Mesendoderm (in vitro differentiated cells): ENCODE measurements at regions not wholly inside any gene's neighbourhood (a gene's known extent, or its start where the extent isn't known, plus 50 kb on each side); places are given as distances from the start of the nearest gene placed in this dataset.

Experiments used
- DNase-seq: peaks from one replicate; pipeline ENCODE4 v3.0.0; 2013
- H2AK5ac ChIP-seq: 2 replicates; pipeline ENCODE4 v1.6.1; 2013; ENCODE audit warnings: low read length, inconsistent platforms
- H2BK120ac ChIP-seq: 2 replicates; pipeline ENCODE4 v1.6.1; 2013; ENCODE audit warnings: low read depth, mild to moderate bottlenecking, low read length, moderate library complexity, mixed read lengths
- H2BK15ac ChIP-seq: replicated peaks from 2 replicates; pipeline ENCODE4 v1.6.1; 2013; ENCODE audit warnings: low read depth, mild to moderate bottlenecking, moderate library complexity
- H2BK5ac ChIP-seq: 2 replicates; pipeline ENCODE4 v1.6.1; 2013; ENCODE audit warnings: low read length, inconsistent platforms
- H3K18ac ChIP-seq: 2 replicates; pipeline ENCODE4 v1.6.1; 2013; ENCODE audit warnings: mild to moderate bottlenecking, low read length, mixed read lengths
- H3K23ac ChIP-seq: one replicate; pipeline ENCODE4 v1.6.1; 2013; ENCODE audit warnings: low read length
- H3K27ac ChIP-seq: 2 replicates; pipeline ENCODE4 v1.5.1; 2013; ENCODE audit warnings: low read depth, mild to moderate bottlenecking, inconsistent platforms, low read length, moderate library complexity
- H3K27me3 ChIP-seq: 2 replicates; pipeline ENCODE4 v1.6.1; 2013; ENCODE audit warnings: low read length, control low read depth, mild to moderate bottlenecking, inconsistent platforms; ENCODE audit not compliant: insufficient read depth, poor library complexity
- H3K36me3 ChIP-seq: 2 replicates; pipeline ENCODE4 v1.6.1; 2013; ENCODE audit warnings: low read length, inconsistent platforms; ENCODE audit not compliant: control insufficient read depth, insufficient read depth
- H3K4ac ChIP-seq: one replicate; pipeline ENCODE4 v1.6.1; 2013; ENCODE audit warnings: low read depth, mild to moderate bottlenecking, low read length, moderate library complexity
- H3K4me1 ChIP-seq: 2 replicates; pipeline ENCODE4 v1.6.1; 2013; ENCODE audit warnings: low read depth, low read length, inconsistent platforms; ENCODE audit not compliant: control insufficient read depth
- H3K4me2 ChIP-seq: 2 replicates; pipeline ENCODE4 v1.6.1; 2013; ENCODE audit warnings: low read length
- H3K4me3 ChIP-seq: 2 replicates; pipeline ENCODE4 v1.5.1; 2013; ENCODE audit warnings: mild to moderate bottlenecking, low read length
- H3K56ac ChIP-seq: one replicate; pipeline ENCODE4 v1.6.1; 2013; ENCODE audit warnings: low read length
- H3K79me1 ChIP-seq: 2 replicates; pipeline ENCODE4 v1.6.1; 2013; ENCODE audit warnings: low read length, inconsistent platforms
- H3K79me2 ChIP-seq: 2 replicates; pipeline ENCODE4 v1.6.1; 2013; ENCODE audit warnings: mild to moderate bottlenecking, low read length; ENCODE audit not compliant: control insufficient read depth, insufficient read depth
- H3K9ac ChIP-seq: 2 replicates; pipeline ENCODE4 v1.6.1; 2013; ENCODE audit warnings: low read length, inconsistent platforms
- H4K5ac ChIP-seq: one replicate; pipeline ENCODE4 v1.6.1; 2013; ENCODE audit warnings: low read length
- H4K8ac ChIP-seq: one replicate; pipeline ENCODE4 v1.6.1; 2013; ENCODE audit warnings: low read depth, mild to moderate bottlenecking, control low read depth, low read length, moderate library complexity
- WGBS: extraction: QIAGEN DNeasy Blood & Tissue Kit; methylation state at CpG from one replicate; pipeline ENCODE4 v1.1.7; 2013; ENCODE audit warnings: low lambda C conversion rate, missing lambda C conversion rate; ENCODE audit not compliant: insufficient coverage; ENCODE audit errors: extremely low coverage; 5-methylcytosine and 5-hydroxymethylcytosine counted together

GRCh38 chr2:53485021-53485728, 282.4 kb upstream of the CHAC2 start:
- no peak overlapping the region for H3K23ac ChIP-seq
- no peak overlapping the region for H3K27ac ChIP-seq
- no peaks in the 10 kb centered on the region for H3K79me2 ChIP-seq
- no peak overlapping the region for H3K18ac ChIP-seq
- H2BK5ac ChIP-seq, result no peak overlapping the region
- no peak overlapping the region for H3K4me2 ChIP-seq
- no peaks in the 10 kb centered on the region for H3K36me3 ChIP-seq
- H3K4ac ChIP-seq, result no peak overlapping the region
- no peak overlapping the region for H4K8ac ChIP-seq
- H4K5ac ChIP-seq, result no peak overlapping the region
- no peaks in the 10 kb centered on the region for H3K27me3 ChIP-seq
- H3K4me1 ChIP-seq, result no peaks in the 10 kb centered on the region
- WGBS, result no CpG with 5 or more reads among the region's 3 CpGs
- H2BK15ac ChIP-seq, result no peak overlapping the region
- no peak for DNase-seq
- no peak overlapping the region for H2BK120ac ChIP-seq
- no peaks in the 10 kb centered on the region for H3K79me1 ChIP-seq
- H3K4me3 ChIP-seq, result no peak overlapping the region
- H3K9ac ChIP-seq, result no peak overlapping the region
- no peak overlapping the region for H2AK5ac ChIP-seq
- H3K56ac ChIP-seq, result no peak overlapping the region

- Histone ChIP-seq H2BK15ac (no peak overlapping the region), H2AK5ac (no peak overlapping the region), H3K4me3 (no peak overlapping the region)
These were observed 283.1 kb upstream of the CHAC2 start for GRCh38 chr2:53484531-53484930.

GRCh38 chr2:53477517-53477916, 290.1 kb upstream of the CHAC2 start:
- Histone ChIP-seq H3K9ac (no peak overlapping the region), H2BK15ac (no peak overlapping the region), H2AK5ac (no peak overlapping the region), H3K36me3 (no peaks in the 10 kb centered on the region), H3K23ac (no peak overlapping the region), H2BK120ac (no peak overlapping the region), H3K27ac (no peak overlapping the region), H3K79me2 (no peaks in the 10 kb centered on the region), H4K5ac (no peak overlapping the region), H3K4me3 (no peak overlapping the region), H3K18ac (no peak overlapping the region), H3K4me1 (no peaks in the 10 kb centered on the region), H2BK5ac (no peak overlapping the region), H3K4me2 (no peak overlapping the region), H3K56ac (no peak overlapping the region), H3K79me1 (no peaks in the 10 kb centered on the region), H3K4ac (no peak overlapping the region), H3K27me3 (no peaks in the 10 kb centered on the region), H4K8ac (no peak overlapping the region)
- WGBS, result no CpG with 5 or more reads among the region's 1 CpG
- no peak for DNase-seq

More at GRCh38 chr2:53484531-53484930, 283.1 kb upstream of the CHAC2 start:
- H3K4ac ChIP-seq, result no peak overlapping the region
- no peak overlapping the region for H3K9ac ChIP-seq
- H4K8ac ChIP-seq, result no peak overlapping the region
- H2BK120ac ChIP-seq, result no peak overlapping the region
- H3K36me3 ChIP-seq, result no peaks in the 10 kb centered on the region
- no peak overlapping the region for H3K56ac ChIP-seq
- H2BK5ac ChIP-seq, result no peak overlapping the region
- H4K5ac ChIP-seq, result no peak overlapping the region
- no peak overlapping the region for H3K4me2 ChIP-seq
- H3K27me3 ChIP-seq, result no peaks in the 10 kb centered on the region
- no CpG with 5 or more reads among the region's 4 CpGs for WGBS
- H3K79me2 ChIP-seq, result no peaks in the 10 kb centered on the region
- DNase-seq, result no peak
- H3K4me1 ChIP-seq, result no peaks in the 10 kb centered on the region
- H3K27ac ChIP-seq, result no peak overlapping the region
- H3K18ac ChIP-seq, result no peak overlapping the region
- no peak overlapping the region for H3K23ac ChIP-seq
- H3K79me1 ChIP-seq, result no peaks in the 10 kb centered on the region

GRCh38 chr2:53476834-53477233, 290.8 kb upstream of the CHAC2 start:
- Histone ChIP-seq H3K79me1 (no peaks in the 10 kb centered on the region), H3K56ac (no peak overlapping the region), H3K23ac (no peak overlapping the region), H3K4me2 (no peak overlapping the region), H2BK5ac (no peak overlapping the region), H3K4ac (no peak overlapping the region), H3K4me3 (no peak overlapping the region), H3K27ac (no peak overlapping the region), H2BK15ac (no peak overlapping the region), H4K5ac (no peak overlapping the region), H4K8ac (no peak overlapping the region), H2BK120ac (no peak overlapping the region), H3K4me1 (no peaks in the 10 kb centered on the region), H3K9ac (no peak overlapping the region), H2AK5ac (no peak overlapping the region), H3K79me2 (no peaks in the 10 kb centered on the region), H3K18ac (no peak overlapping the region), H3K27me3 (no peaks in the 10 kb centered on the region), H3K36me3 (no peaks in the 10 kb centered on the region)
- no CpG with 5 or more reads among the region's 6 CpGs for WGBS
- DNase-seq, result no peak

- no peak overlapping the region for H3K9ac ChIP-seq
- no peak overlapping the region for H2AK5ac ChIP-seq
- H3K18ac ChIP-seq, result no peak overlapping the region
- no peak overlapping the region for H3K4me2 ChIP-seq
- H2BK5ac ChIP-seq, result no peak overlapping the region
- H3K79me1 ChIP-seq, result no peaks in the 10 kb centered on the region
- no peak for DNase-seq
- no peak overlapping the region for H2BK15ac ChIP-seq
- no peak overlapping the region for H3K23ac ChIP-seq
- H3K36me3 ChIP-seq, result no peaks in the 10 kb centered on the region
- no peak overlapping the region for H3K4ac ChIP-seq
- H3K27me3 ChIP-seq, result no peaks in the 10 kb centered on the region
- H4K5ac ChIP-seq, result no peak overlapping the region
- H3K27ac ChIP-seq, result no peak overlapping the region
- no peak overlapping the region for H3K56ac ChIP-seq
- H3K79me2 ChIP-seq, result no peaks in the 10 kb centered on the region
- no peak overlapping the region for H4K8ac ChIP-seq
- H3K4me3 ChIP-seq, result no peak overlapping the region
- no CpG with 5 or more reads among the region's 2 CpGs for WGBS
- H2BK120ac ChIP-seq, result no peak overlapping the region
- H3K4me1 ChIP-seq, result no peaks in the 10 kb centered on the region
These were observed 291.8 kb upstream of the CHAC2 start for GRCh38 chr2:53475766-53476165.

GRCh38 chr2:53475321-53475720, 292.3 kb upstream of the CHAC2 start:
- no peak overlapping the region for H4K8ac ChIP-seq
- WGBS, result no CpG with 5 or more reads among the region's 2 CpGs
- no peak overlapping the region for H3K27ac ChIP-seq
- no peak overlapping the region for H3K4ac ChIP-seq
- H4K5ac ChIP-seq, result no peak overlapping the region
- H3K36me3 ChIP-seq, result no peaks in the 10 kb centered on the region
- no peaks in the 10 kb centered on the region for H3K4me1 ChIP-seq
- no peaks in the 10 kb centered on the region for H3K79me1 ChIP-seq
- no peak overlapping the region for H2BK15ac ChIP-seq
- no peak for DNase-seq
- no peak overlapping the region for H2AK5ac ChIP-seq
- no peak overlapping the region for H3K23ac ChIP-seq
- H3K9ac ChIP-seq, result no peak overlapping the region
- H2BK5ac ChIP-seq, result no peak overlapping the region
- no peak overlapping the region for H2BK120ac ChIP-seq
- H3K79me2 ChIP-seq, result no peaks in the 10 kb centered on the region
- no peak overlapping the region for H3K56ac ChIP-seq
- H3K27me3 ChIP-seq, result no peaks in the 10 kb centered on the region
- no peak overlapping the region for H3K4me2 ChIP-seq
- no peak overlapping the region for H3K18ac ChIP-seq
- no peak overlapping the region for H3K4me3 ChIP-seq
